Hematopoietic multipotent progenitor cell (in vitro differentiated cells): ENCODE measurements at regions not wholly inside any gene's neighbourhood (a gene's known extent, or its start where the extent isn't known, plus 50 kb on each side); places are given as distances from the start of the nearest gene placed in this dataset.
"Not testable (repeated sequence)": the region's sequence is repeated elsewhere in the genome, so short reads cannot be mapped to it uniquely, and the experiment has no call there.

Source experiments
- DNase-seq, 3 donors: peaks; one replicate each; pipeline ENCODE4 v3.0.0-alpha.2; 2011 to 2015; ENCODE audit warnings: low read depth in 2 of 3, low spot score in 2 of 3

GRCh38 chr4:149211876-149212275 lies 603.8 kb downstream of the IQCM start:
- no peak for DNase-seq

DNA sequence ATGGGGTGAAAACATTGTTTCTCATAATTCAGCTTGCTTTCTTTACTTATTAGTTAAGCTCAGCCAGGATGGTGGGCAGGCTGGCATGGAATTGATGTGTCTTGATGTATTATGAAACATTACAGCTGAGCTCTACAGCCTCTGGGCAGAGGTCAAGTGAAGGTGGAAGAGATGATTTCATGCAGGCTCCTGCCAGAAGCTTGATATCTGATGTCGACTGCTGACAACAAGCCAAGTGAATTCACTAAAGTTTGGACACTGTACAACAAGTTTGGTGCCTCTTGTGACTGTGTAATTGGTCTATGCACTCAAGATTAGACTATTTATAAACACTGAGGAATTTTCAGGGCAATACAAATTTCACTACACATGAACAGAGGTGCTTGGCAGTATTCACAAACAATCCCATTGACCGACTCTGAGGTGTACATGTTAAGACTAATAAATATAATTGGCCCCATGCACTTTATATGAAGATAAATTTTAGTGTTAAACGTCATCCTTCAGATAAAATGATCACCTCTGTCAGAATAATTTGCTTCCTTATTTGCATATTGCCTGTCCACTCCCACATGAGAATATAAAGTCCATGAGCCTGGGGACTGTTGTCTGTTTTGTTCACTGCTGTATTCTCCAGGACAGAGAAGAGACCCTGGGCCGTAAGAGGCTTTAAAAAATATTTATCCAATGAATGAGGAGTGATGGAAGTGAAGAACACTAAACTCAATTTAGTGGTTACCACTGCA lies 612.2 kb downstream of the IQCM start:
- DNase-seq = no peak

- no peak for DNase-seq
Observed at GRCh38 chr4:149202117-149202516, 613.5 kb downstream of the IQCM start.

DNA sequence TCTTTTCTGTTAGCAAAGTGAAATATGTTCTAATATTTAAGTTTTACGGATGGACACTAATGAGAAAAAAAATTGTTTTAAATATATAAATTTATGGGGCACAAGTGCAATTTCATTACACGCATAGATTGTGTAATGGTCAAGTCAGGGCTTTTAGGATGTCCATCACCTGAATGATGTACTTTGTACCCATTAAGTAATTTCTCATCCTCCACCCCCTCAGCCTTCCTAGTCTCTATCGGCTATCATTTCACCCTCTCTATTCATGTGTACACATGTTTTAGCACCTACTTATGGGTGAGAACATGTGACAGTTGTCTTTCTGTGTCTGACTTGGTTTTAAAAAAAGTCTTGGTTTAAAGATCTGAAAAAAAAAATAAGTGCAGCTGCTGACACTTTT lies 616.0 kb downstream of the IQCM start:
- DNase-seq = no peak

- no peak for DNase-seq
Observed at GRCh38 chr4:149194061-149194460, 621.6 kb downstream of the IQCM start.

- DNase-seq = no peak
Observed at GRCh38 chr4:149187726-149188125, 627.9 kb downstream of the IQCM start.

GRCh38 chr4:149183638-149184037 lies 632.0 kb downstream of the IQCM start:
- DNase-seq = no peak

DNA sequence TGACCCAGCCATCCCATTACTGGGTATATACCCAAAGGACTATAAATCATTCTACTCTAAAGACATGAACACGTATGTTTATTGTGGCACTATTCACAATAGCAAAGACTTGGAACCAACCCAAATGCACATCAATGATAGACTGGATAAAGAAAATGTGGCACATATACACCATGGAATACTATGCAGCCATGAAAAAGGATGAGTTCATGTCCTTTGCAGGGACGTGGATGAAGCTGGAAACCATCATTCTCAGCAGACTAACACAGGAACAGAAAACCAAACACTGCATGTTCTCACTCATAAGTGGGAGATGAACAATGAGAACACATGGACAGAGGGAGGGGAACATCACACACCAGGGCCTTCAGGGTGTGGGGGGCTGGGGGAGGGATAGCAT lies 634.2 kb downstream of the IQCM start:
- not testable (repeated sequence) for DNase-seq

- no peak for DNase-seq
Observed at GRCh38 chr4:149176039-149176438, 639.6 kb downstream of the IQCM start.

DNA sequence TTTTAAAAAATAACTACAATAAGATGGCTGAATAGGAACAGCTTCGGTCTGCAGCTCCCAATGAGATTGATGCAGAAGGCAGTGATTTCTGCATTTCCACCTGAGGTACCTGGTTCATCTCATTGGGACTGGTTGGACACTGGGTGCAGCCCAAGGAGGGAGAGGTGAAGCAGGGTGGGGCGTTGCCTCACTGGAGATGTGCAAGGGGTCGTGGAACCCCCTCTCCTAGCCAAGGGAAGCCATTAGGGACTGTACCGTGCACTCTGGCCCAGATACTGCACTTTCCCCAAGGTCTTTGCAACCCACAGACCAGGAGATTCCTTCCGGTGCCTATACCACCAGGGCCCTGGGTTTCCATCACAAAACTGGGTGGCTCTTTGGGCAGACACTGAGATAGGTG lies 640.1 kb downstream of the IQCM start:
- no peak for DNase-seq

DNA sequence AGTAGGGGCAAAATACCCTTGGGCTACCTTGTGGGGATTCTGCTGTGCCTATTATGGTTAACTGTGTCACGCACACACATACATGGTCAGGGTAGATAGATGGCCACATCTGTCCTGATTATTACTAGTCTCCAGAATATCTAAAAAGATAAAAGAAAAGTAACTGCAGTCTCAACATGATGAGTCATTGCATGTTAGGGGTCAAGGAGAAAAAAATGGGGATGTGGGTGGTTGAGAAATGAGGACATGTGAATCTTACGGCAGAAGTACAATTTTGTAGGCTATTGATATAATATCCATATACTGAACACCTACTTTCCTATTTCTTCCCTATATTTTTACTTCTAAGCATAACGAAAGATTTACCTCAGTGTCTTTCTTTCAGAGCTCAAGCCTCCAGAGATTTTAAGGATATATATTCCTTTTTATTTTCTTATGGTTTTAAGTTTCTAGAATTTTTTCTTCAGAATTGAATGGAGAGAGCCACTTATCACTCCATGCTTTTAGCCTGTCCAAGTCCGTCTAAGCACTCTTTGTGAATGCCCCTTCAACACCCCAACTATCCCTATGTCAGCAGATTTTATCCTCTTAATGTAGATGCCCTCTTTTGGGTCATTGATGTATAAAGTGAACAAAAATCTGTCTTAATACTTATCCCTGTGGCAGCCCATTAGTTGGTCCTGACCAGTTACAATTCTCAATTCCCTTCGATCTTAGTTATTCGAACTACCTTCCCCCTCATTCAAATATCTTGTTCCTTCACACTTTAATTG lies 642.2 kb downstream of the IQCM start:
- DNase-seq = no peak

DNA sequence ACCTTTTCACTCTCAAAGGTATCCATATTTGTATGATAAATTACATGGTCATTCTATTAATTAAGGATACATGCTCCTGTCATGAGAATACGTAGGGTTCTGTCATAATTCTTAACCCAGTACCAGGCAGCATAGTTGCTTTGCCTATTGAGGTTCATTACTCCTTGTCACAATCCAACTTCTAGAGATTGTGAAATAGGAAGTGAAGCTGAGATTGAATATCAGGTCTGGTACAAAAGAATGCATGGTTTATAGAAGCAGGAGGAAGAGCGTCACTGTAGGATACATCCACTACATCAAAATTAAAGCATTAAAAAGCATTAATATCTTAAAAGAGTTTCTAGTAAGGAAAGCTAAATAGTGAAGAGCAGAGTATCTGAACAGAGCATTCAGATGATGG lies 647.0 kb downstream of the IQCM start:
- no peak for DNase-seq

- no peak for DNase-seq
Observed at GRCh38 chr4:149166876-149167275, 648.8 kb downstream of the IQCM start.

- no peak for DNase-seq
Observed at GRCh38 chr4:149166365-149166764, 649.3 kb downstream of the IQCM start.

GRCh38 chr4:149164282-149164681 lies 651.4 kb downstream of the IQCM start:
- no peak for DNase-seq

- DNase-seq = no peak
Observed at GRCh38 chr4:149161247-149161646, 654.4 kb downstream of the IQCM start.

GRCh38 chr4:149160370-149160769 lies 655.3 kb downstream of the IQCM start:
- no peak for DNase-seq

- DNase-seq = no peak
Observed at GRCh38 chr4:149158817-149159216, 656.8 kb downstream of the IQCM start.

DNA sequence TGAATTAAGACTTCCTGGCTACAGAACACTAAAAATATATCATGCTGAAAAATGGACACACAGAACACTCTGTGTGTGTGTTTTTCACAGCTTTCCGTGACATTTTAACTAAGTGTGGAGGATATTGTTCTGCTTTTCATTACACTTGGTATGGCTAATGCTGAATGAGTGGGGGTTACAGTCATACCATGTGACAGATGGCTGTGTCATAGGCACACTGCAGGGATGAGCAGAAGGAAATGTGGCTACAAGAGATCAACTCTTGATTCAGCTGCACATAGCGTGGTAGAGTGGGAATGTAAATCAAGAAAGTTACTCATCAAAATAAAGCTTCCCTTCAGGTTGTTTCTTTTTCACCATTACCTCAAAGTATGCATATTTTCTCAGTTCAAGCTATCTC lies 669.8 kb downstream of the IQCM start:
- no peak for DNase-seq

DNA sequence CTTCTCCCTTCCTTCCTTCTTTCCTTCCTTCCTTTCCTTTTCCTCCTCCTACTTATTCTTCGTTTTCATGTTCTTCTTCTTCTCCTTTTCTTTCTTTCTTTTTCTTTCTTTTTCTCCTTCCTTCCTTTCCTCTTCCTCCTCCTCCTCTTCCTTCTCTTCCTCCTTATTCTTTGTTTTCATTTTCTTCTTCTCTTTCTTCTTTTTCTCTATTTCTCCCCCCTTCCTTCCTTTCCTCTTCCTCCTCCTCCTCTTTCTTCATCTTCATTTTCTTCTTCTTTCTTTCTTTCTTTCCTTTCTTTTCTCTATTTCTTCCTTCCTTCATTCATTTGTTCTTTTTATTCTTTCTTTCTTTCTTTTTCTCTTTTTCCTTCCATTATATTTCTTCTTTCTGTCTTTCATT lies 671.6 kb downstream of the IQCM start:
- no peak for DNase-seq

GRCh38 chr4:149141391-149141790 lies 674.3 kb downstream of the IQCM start:
- no peak for DNase-seq

DNA sequence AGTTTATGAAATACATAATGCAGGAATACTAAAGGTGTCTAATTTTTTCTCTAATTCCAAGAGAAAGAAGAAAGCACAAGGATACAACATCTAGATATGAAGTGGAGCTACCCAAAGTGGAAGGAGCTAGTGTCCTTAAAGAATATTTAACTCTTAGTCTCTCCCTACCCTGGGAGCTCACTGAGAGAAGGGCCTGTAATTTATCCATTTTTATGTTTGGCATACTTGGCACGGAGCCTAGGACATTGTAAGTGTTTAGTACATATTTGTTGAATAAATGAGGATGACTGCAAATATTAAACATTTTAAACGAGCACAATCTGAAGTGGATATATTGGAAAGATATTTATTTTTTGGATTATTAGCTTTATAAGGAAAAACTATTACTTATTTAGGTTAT lies 674.8 kb downstream of the IQCM start:
- DNase-seq = no peak
